Mesenchymal stem cell (in vitro differentiated cells and primary cell): ENCODE measurements at regions not wholly inside any gene's neighbourhood (a gene's known extent, or its start where the extent isn't known, plus 50 kb on each side); places are given as distances from the start of the nearest gene placed in this dataset.
A peak's percentile ranks its signal among the peaks of the same experiment; 100 is the strongest.

ENCODE experiments used
- DNase-seq: peaks from one replicate; pipeline ENCODE4 v3.0.0-alpha.2; 2013
- H2AFZ ChIP-seq: one replicate; pipeline ENCODE4 v1.6.1; 2013; ENCODE audit warnings: low read depth, mild to moderate bottlenecking, control low read depth, inconsistent platforms, low read length, moderate library complexity
- H2AK5ac ChIP-seq: 2 replicates; pipeline ENCODE4 v1.6.1; 2013; ENCODE audit warnings: low read length, moderate library complexity, mild to moderate bottlenecking, inconsistent platforms; ENCODE audit not compliant: severe bottlenecking
- H2BK120ac ChIP-seq: one replicate; pipeline ENCODE4 v1.6.1; 2013; ENCODE audit warnings: low read depth, mild to moderate bottlenecking, inconsistent platforms, low read length, moderate library complexity
- H2BK12ac ChIP-seq, 2 experiments: one replicate each; pipeline ENCODE4 v1.6.1; 2013; ENCODE audit warnings: inconsistent platforms in 2 of 2, low read length in 2 of 2, mild to moderate bottlenecking in 2 of 2, moderate library complexity in 2 of 2, control low read depth in 1 of 2
- H2BK15ac ChIP-seq: one replicate; pipeline ENCODE4 v1.6.1; 2013; ENCODE audit warnings: mild to moderate bottlenecking, low read depth, inconsistent platforms; ENCODE audit not compliant: poor library complexity, severe bottlenecking
- H2BK5ac ChIP-seq: 2 replicates; pipeline ENCODE4 v1.6.1; 2013; ENCODE audit warnings: low read depth, mild to moderate bottlenecking, low read length, control low read depth, inconsistent platforms; ENCODE audit not compliant: poor library complexity, severe bottlenecking
- H3K14ac ChIP-seq, 2 experiments: one replicate each; pipeline ENCODE4 v1.6.1; 2013; ENCODE audit warnings: inconsistent platforms in 2 of 2, low read length in 2 of 2, control low read depth in 1 of 2, mild to moderate bottlenecking in 1 of 2, moderate library complexity in 1 of 2
- H3K18ac ChIP-seq, 2 experiments: one replicate each; pipeline ENCODE4 v1.6.1; 2013; ENCODE audit warnings: inconsistent platforms in 2 of 2, low read length in 2 of 2, control low read depth in 1 of 2, low read depth in 1 of 2, mild to moderate bottlenecking in 1 of 2
- H3K23ac ChIP-seq, 2 experiments: one replicate each; pipeline ENCODE4 v1.6.1; 2013; ENCODE audit warnings: inconsistent platforms in 2 of 2, low read length in 2 of 2, mild to moderate bottlenecking in 2 of 2, moderate library complexity in 2 of 2, control low read depth in 1 of 2
- H3K27ac ChIP-seq: 2 replicates; pipeline ENCODE4 v1.5.1; 2013; ENCODE audit warnings: mild to moderate bottlenecking, moderate library complexity, low read length, control low read depth, inconsistent platforms; ENCODE audit not compliant: poor library complexity, severe bottlenecking
- H3K27me3 ChIP-seq, 2 experiments: 2 replicates each; pipeline versions ENCODE4 v1.6.1 to v1.7.0; 2013; ENCODE audit warnings: low read length in 2 of 2, mild to moderate bottlenecking in 2 of 2, moderate library complexity in 2 of 2, control low read depth in 1 of 2, inconsistent platforms in 1 of 2; ENCODE audit not compliant: control insufficient read depth in 1 of 2, insufficient read depth in 1 of 2
- H3K36me3 ChIP-seq, 2 experiments: 2 replicates each; pipeline versions ENCODE4 v1.6.1 to v1.7.0; 2013; ENCODE audit warnings: low read length in 2 of 2, control low read depth in 1 of 2, inconsistent platforms in 1 of 2, low read depth in 1 of 2, mild to moderate bottlenecking in 1 of 2; ENCODE audit not compliant: insufficient read depth in 2 of 2, control insufficient read depth in 1 of 2
- H3K4ac ChIP-seq, 2 experiments: one replicate each; pipeline ENCODE4 v1.6.1; 2013; ENCODE audit warnings: inconsistent platforms in 2 of 2, low read length in 2 of 2, mild to moderate bottlenecking in 2 of 2, moderate library complexity in 2 of 2, control low read depth in 1 of 2, low read depth in 1 of 2
- H3K4me1 ChIP-seq: 2 replicates; pipeline ENCODE4 v1.6.1; 2013; ENCODE audit warnings: low read depth, low read length, control low read depth; ENCODE audit not compliant: control insufficient read depth, insufficient read depth
- H3K4me2 ChIP-seq: 2 replicates; pipeline ENCODE4 v1.6.1; 2013; ENCODE audit warnings: low read length, mild to moderate bottlenecking, inconsistent platforms; ENCODE audit not compliant: poor library complexity, severe bottlenecking
- H3K4me3 ChIP-seq, 2 experiments: 2 replicates each; pipeline versions ENCODE4 v1.5.1 to v1.7.0; 2013; ENCODE audit warnings: low read length in 2 of 2, mild to moderate bottlenecking in 2 of 2, control low read depth in 1 of 2, low read depth in 1 of 2; ENCODE audit not compliant: insufficient read depth in 1 of 2
- H3K79me1 ChIP-seq: replicated peaks from 2 replicates; pipeline ENCODE4 v1.6.1; 2013; ENCODE audit warnings: mild to moderate bottlenecking, control low read depth, low read length, inconsistent platforms; ENCODE audit not compliant: poor library complexity, severe bottlenecking
- H3K9ac ChIP-seq: 2 replicates; pipeline ENCODE4 v1.7.0; 2013; ENCODE audit warnings: mild to moderate bottlenecking, low read length, moderate library complexity
- H3K9me3 ChIP-seq: 2 replicates; pipeline ENCODE4 v1.7.0; 2013; ENCODE audit warnings: mild to moderate bottlenecking, low read length; ENCODE audit not compliant: control insufficient read depth
- H4K8ac ChIP-seq: one replicate; pipeline ENCODE4 v1.6.1; 2013; ENCODE audit warnings: inconsistent platforms, mild to moderate bottlenecking, low read length, moderate library complexity
- H4K91ac ChIP-seq: one replicate; pipeline ENCODE4 v1.6.1; 2013; ENCODE audit warnings: mild to moderate bottlenecking, low read length, inconsistent platforms
- WGBS: methylation state at CpG from one replicate; pipeline ENCODE4 v1.1.7; 2013; ENCODE audit warnings: mixed read lengths; 5-methylcytosine and 5-hydroxymethylcytosine counted together

GRCh38 chr5:33257807-33258429 lies 182.8 kb upstream of the TARS1 start:
- Histone ChIP-seq H3K27ac (no peak overlapping the region), H3K18ac (no peak overlapping the region), H4K91ac (no peak overlapping the region), H3K4me2 (no peak overlapping the region), H3K27me3 (no peaks in the 10 kb centered on the region), H2AK5ac (no peak overlapping the region), H2BK120ac (no peak overlapping the region), H4K8ac (no peak overlapping the region), H3K23ac (no peak overlapping the region), H2BK12ac (no peak overlapping the region), H2AFZ (no peak overlapping the region), H2BK15ac (no peak overlapping the region), H3K36me3 (no peaks in the 10 kb centered on the region), H3K9me3 (no peaks in the 10 kb centered on the region), H3K4ac (no peak overlapping the region), H3K14ac (no peak overlapping the region), H3K4me3 (no peak overlapping the region), H3K9ac (peak overlapping the region; percentile 62), H3K4me1 (no peaks in the 10 kb centered on the region), H3K79me1 (no peaks in the 10 kb centered on the region), H2BK5ac (no peak overlapping the region)
- DNase-seq: peak; percentile 68
- WGBS: 76% methylated on average over 1 of the region's 4 CpGs

GRCh38 chr5:33258553-33258952 lies 182.2 kb upstream of the TARS1 start:
- Histone ChIP-seq H2AFZ (no peak overlapping the region), H3K9ac (peak overlapping the region; percentile 62), H4K8ac (no peak overlapping the region), H3K27me3 (no peaks in the 10 kb centered on the region), H3K27ac (no peak overlapping the region), H3K4me2 (no peak overlapping the region), H2BK12ac (peak overlapping the region in 1 of 2 experiments; percentile 10), H3K9me3 (peaks cover 2% of the 10 kb centered on the region), H4K91ac (no peak overlapping the region), H3K14ac (no peak overlapping the region), H2BK120ac (no peak overlapping the region), H3K4ac (no peak overlapping the region), H3K79me1 (no peaks in the 10 kb centered on the region), H2AK5ac (no peak overlapping the region), H3K36me3 (no peaks in the 10 kb centered on the region), H3K4me3 (no peak overlapping the region), H3K23ac (no peak overlapping the region), H3K18ac (no peak overlapping the region), H2BK15ac (no peak overlapping the region), H2BK5ac (no peak overlapping the region), H3K4me1 (no peaks in the 10 kb centered on the region)
- DNase-seq: no peak
- 94% methylated on average over 2 of the region's 2 CpGs for WGBS

- H3K36me3 ChIP-seq: no peaks in the 10 kb centered on the region
- H2AFZ ChIP-seq: no peak overlapping the region
- H3K14ac ChIP-seq: no peak overlapping the region
- no peak overlapping the region for H3K4me3 ChIP-seq
- no peak overlapping the region for H4K91ac ChIP-seq
- no peak overlapping the region for H3K4ac ChIP-seq
- no peak overlapping the region for H2BK12ac ChIP-seq
- no peaks in the 10 kb centered on the region for H3K27me3 ChIP-seq
- no peak overlapping the region for H3K18ac ChIP-seq
- no peaks in the 10 kb centered on the region for H3K4me1 ChIP-seq
- H3K79me1 ChIP-seq: no peaks in the 10 kb centered on the region
- H2BK120ac ChIP-seq: no peak overlapping the region
- no peak overlapping the region for H2BK5ac ChIP-seq
- no peak overlapping the region for H3K4me2 ChIP-seq
- H2BK15ac ChIP-seq: no peak overlapping the region
- 95% methylated on average over 1 of the region's 2 CpGs for WGBS
- H3K9me3 ChIP-seq: peaks cover 13% of the 10 kb centered on the region
- H4K8ac ChIP-seq: no peak overlapping the region
- no peak for DNase-seq
- no peak overlapping the region for H2AK5ac ChIP-seq
- H3K23ac ChIP-seq: no peak overlapping the region
- no peak overlapping the region for H3K9ac ChIP-seq
- no peak overlapping the region for H3K27ac ChIP-seq
Observed at GRCh38 chr5:33260098-33260497, 180.7 kb upstream of the TARS1 start.

GRCh38 chr5:33261305-33261704 lies 179.5 kb upstream of the TARS1 start:
- Histone ChIP-seq H3K4ac (no peak overlapping the region), H4K91ac (no peak overlapping the region), H3K36me3 (no peaks in the 10 kb centered on the region), H4K8ac (no peak overlapping the region), H3K4me2 (no peak overlapping the region), H3K4me1 (no peaks in the 10 kb centered on the region), H3K27me3 (no peaks in the 10 kb centered on the region), H3K9me3 (peaks cover 13% of the 10 kb centered on the region), H2AFZ (no peak overlapping the region), H3K18ac (no peak overlapping the region), H2BK5ac (no peak overlapping the region), H2BK120ac (no peak overlapping the region), H3K9ac (no peak overlapping the region), H2AK5ac (no peak overlapping the region), H3K23ac (no peak overlapping the region), H3K4me3 (no peak overlapping the region), H3K79me1 (no peaks in the 10 kb centered on the region), H2BK15ac (no peak overlapping the region), H3K27ac (no peak overlapping the region), H2BK12ac (no peak overlapping the region), H3K14ac (no peak overlapping the region)
- WGBS: no CpG with 5 or more reads among the region's 2 CpGs
- DNase-seq: peak; percentile 19
